CD4-positive, alpha-beta memory T cell (primary cell): ENCODE measurements at regions not wholly inside any gene's neighbourhood (a gene's known extent, or its start where the extent isn't known, plus 50 kb on each side); places are given as distances from the start of the nearest gene placed in this dataset.
A peak's percentile ranks its signal among the peaks of the same experiment; 100 is the strongest.

Source experiments
- CTCF ChIA-PET: fragments of 350-600 bp; sonication (Branson Sonifier 250); formaldehyde crosslinking; loops from one replicate; lab custom pipeline; 2021; ENCODE audit warnings: inconsistent platforms; ENCODE audit not compliant: partially characterized antibody; lab: Charles Lee
- POLR2A ChIA-PET: fragments of 350-600 bp; sonication (Branson Sonifier 250); formaldehyde crosslinking; loops from one replicate; lab custom pipeline; 2021; ENCODE audit not compliant: partially characterized antibody; lab: Charles Lee
- DNase-seq, 5 donors: peaks; one replicate each; pipeline versions ENCODE4 v3.0.0 to v3.0.0-alpha.2; 2020 to 2022; ENCODE audit warnings: mixed read lengths in 1 of 5
- H3K27ac ChIP-seq: one replicate; pipeline ENCODE4 v1.7.0; 2013; ENCODE audit warnings: low read depth, low read length
- H3K27me3 ChIP-seq: 2 replicates; pipeline ENCODE4 v1.7.0; 2013; ENCODE audit warnings: mild to moderate bottlenecking, low read length, moderate library complexity; ENCODE audit not compliant: insufficient read depth
- H3K36me3 ChIP-seq: 2 replicates; pipeline ENCODE4 v1.7.0; 2013; ENCODE audit warnings: mild to moderate bottlenecking, low read length, moderate library complexity; ENCODE audit not compliant: insufficient read depth
- H3K4me1 ChIP-seq: 2 replicates; pipeline ENCODE4 v1.7.0; 2013; ENCODE audit warnings: mild to moderate bottlenecking, low read length, moderate library complexity; ENCODE audit not compliant: insufficient read depth
- H3K4me3 ChIP-seq, 2 donors: one replicate each; pipeline ENCODE4 v1.7.0; 2013; ENCODE audit warnings: low read length in 2 of 2, mild to moderate bottlenecking in 1 of 2
- H3K9me3 ChIP-seq, 2 donors: one replicate each; pipeline ENCODE4 v1.7.0; 2013; ENCODE audit warnings: low read length in 2 of 2, control low read depth in 1 of 2; ENCODE audit not compliant: control insufficient read depth in 1 of 2
- H3K27ac Mint-ChIP-seq, 7 donors: one replicate each; pipeline ENCODE4 v1.8.0; 2020 to 2021; ENCODE audit warnings: mixed read lengths in 7 of 7, mild to moderate bottlenecking in 6 of 7, inconsistent platforms in 3 of 7, moderate library complexity in 3 of 7
- H3K27me3 Mint-ChIP-seq, 2 donors: one replicate each; pipeline ENCODE4 v1.8.0; 2020 to 2021; ENCODE audit warnings: mixed read lengths in 2 of 2
- H3K36me3 Mint-ChIP-seq, 2 donors: one replicate each; pipeline ENCODE4 v1.8.0; 2020 to 2021; ENCODE audit warnings: mixed read lengths in 2 of 2, inconsistent platforms in 1 of 2, mild to moderate bottlenecking in 1 of 2
- H3K4me1 Mint-ChIP-seq, 4 donors: one replicate each; pipeline ENCODE4 v1.8.0; 2020 to 2021; ENCODE audit warnings: mixed read lengths in 4 of 4, mild to moderate bottlenecking in 1 of 4
- H3K4me3 Mint-ChIP-seq, 8 donors: one replicate each; pipeline ENCODE4 v1.8.0; 2020 to 2021; ENCODE audit warnings: mixed read lengths in 8 of 8, mild to moderate bottlenecking in 7 of 8, moderate library complexity in 6 of 8, inconsistent platforms in 3 of 8
- H3K9me3 Mint-ChIP-seq, 8 donors: one replicate each; pipeline ENCODE4 v1.8.0; 2020 to 2021; ENCODE audit warnings: mixed read lengths in 8 of 8, mild to moderate bottlenecking in 5 of 8, inconsistent platforms in 3 of 8, moderate library complexity in 1 of 8
- intact Hi-C: fragments of 100-400 bp; cut with micrococcal nuclease; formaldehyde crosslinking; loops from one replicate; pipeline ENCODE4 v1.15.1; 2023

DNA sequence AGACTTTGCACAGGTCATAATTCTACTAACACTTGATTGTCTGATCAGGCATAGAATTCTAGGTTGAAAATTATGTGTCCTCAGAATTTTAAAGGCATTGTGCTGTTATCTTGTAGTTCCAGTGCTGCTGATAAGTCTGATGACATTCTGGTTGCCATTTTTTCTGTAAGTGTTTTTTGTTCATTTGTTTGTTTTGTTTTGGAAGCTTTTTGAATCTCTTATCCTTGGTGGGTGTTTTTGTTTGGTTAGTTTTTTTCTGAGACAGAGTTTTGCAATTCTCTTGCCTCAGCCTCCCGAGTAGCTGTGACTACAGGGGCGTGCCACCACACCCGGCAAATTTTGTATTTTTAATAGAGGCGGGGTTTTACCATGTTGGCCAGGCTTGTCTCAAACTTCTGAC is 178.9 kb downstream of the CCDC71L start:
- intact Hi-C loops = no loop called here
- H3K9me3 ChIP-seq = no peaks in the 10 kb centered on the region
- Mint-ChIP-seq H3K36me3 (no peaks in the 10 kb centered on the region), H3K4me3 (no peak overlapping the region), H3K27ac (no peak overlapping the region), H3K4me1 (no peaks in the 10 kb centered on the region), H3K9me3 (no peaks in the 10 kb centered on the region), H3K27me3 (peaks cover under 1 to 6% of the 10 kb centered on the region in 2 donors)
- no peaks in the 10 kb centered on the region for H3K4me1 ChIP-seq
- no peak for DNase-seq
- no peaks in the 10 kb centered on the region for H3K36me3 ChIP-seq
- ChIA-PET POLR2A (no interaction called here), CTCF (no interaction called here)
- no peak overlapping the region for H3K27ac ChIP-seq
- H3K4me3 ChIP-seq = no peak overlapping the region
- no peaks in the 10 kb centered on the region for H3K27me3 ChIP-seq

DNA sequence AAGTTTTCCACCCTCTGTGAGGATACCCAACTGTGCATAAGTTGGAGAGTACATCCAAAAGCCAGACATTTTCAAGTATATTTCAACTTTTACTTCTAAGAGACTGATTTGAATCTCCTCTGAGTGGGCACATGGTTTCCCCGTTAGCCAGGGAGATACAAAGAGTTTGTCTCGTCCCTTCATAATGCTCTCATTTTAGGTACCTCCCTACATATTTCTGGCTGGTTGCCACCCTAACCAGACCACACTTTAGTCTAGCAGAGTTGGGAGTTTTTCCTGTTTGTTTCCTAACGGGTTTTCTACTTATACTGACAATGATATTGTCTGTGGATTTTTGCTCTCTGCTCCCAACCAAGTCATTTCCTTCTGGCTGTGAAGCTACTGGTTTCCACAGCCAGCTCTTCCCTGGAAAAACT is 180.3 kb downstream of the CCDC71L start:
- Mint-ChIP-seq H3K36me3 (no peaks in the 10 kb centered on the region), H3K4me3 (no peak overlapping the region), H3K4me1 (no peaks in the 10 kb centered on the region), H3K27me3 (peaks cover 2 to 4% of the 10 kb centered on the region in 2 donors), H3K9me3 (no peaks in the 10 kb centered on the region), H3K27ac (no peak overlapping the region)
- H3K27me3 ChIP-seq = no peaks in the 10 kb centered on the region
- H3K4me1 ChIP-seq = no peaks in the 10 kb centered on the region
- CTCF ChIA-PET = no interaction called here
- DNase-seq = no peak
- POLR2A ChIA-PET = no interaction called here
- no peak overlapping the region for H3K27ac ChIP-seq
- intact Hi-C loops = no loop called here
- H3K4me3 ChIP-seq = no peak overlapping the region
- no peaks in the 10 kb centered on the region for H3K36me3 ChIP-seq
- no peaks in the 10 kb centered on the region for H3K9me3 ChIP-seq

DNA sequence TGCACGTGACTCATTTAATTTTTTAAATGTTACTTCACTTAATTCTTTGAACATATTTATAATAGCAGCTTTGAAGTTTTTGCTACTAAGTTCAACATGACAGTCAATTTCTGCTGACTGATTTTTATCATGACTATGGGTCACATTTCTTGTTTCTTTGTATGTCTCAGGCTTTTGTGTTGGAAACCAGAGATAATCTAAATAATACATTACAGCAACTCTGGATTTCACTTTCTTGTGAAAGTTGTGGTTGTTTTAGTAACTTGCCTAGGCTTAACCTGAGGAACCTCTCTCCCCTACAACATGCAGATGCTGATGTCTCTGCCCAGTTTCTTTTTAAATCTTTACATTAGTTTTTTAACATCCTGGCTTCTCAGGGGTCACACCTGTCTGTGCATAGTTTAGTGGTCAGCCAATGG is 180.8 kb downstream of the CCDC71L start:
- POLR2A ChIA-PET = no interaction called here
- Mint-ChIP-seq H3K36me3 (no peaks in the 10 kb centered on the region), H3K27ac (no peak overlapping the region), H3K27me3 (peaks cover 2 to 6% of the 10 kb centered on the region in 2 donors), H3K9me3 (no peaks in the 10 kb centered on the region), H3K4me1 (no peaks in the 10 kb centered on the region), H3K4me3 (no peak overlapping the region)
- no peak for DNase-seq
- H3K4me1 ChIP-seq = no peaks in the 10 kb centered on the region
- no peaks in the 10 kb centered on the region for H3K36me3 ChIP-seq
- H3K27ac ChIP-seq = no peak overlapping the region
- no peaks in the 10 kb centered on the region for H3K9me3 ChIP-seq
- CTCF ChIA-PET = no interaction called here
- H3K4me3 ChIP-seq = no peak overlapping the region
- H3K27me3 ChIP-seq = no peaks in the 10 kb centered on the region
- intact Hi-C loops = no loop called here

DNA sequence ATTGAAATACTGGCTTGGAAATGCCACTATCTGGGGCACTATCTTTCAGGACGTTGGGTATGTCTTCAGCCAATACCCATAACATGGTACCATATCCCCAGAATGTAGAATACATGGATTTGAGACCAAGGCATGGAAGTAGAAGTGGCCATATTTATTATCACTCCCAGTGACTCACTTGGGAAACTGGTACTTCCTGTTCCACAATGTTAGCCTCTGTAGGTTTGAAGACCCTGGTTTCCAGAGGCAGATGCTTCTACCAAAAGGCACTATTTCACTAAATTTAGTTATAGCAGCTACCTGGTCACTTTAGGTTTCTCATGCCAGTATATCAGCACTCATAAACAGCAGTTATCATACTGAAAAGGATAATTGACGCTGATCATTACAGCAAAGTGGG is 184.2 kb downstream of the CCDC71L start:
- CTCF ChIA-PET = interaction anchor here (1.2 kb wide), 1 partner anchor 300 kb away, joined by 3 read pairs; no protein-coding TSS in a partner anchor
- H3K4me1 Mint-ChIP-seq = no peaks in the 10 kb centered on the region
- H3K27me3 Mint-ChIP-seq = peaks cover 5 to 6% of the 10 kb centered on the region in 2 donors

DNA sequence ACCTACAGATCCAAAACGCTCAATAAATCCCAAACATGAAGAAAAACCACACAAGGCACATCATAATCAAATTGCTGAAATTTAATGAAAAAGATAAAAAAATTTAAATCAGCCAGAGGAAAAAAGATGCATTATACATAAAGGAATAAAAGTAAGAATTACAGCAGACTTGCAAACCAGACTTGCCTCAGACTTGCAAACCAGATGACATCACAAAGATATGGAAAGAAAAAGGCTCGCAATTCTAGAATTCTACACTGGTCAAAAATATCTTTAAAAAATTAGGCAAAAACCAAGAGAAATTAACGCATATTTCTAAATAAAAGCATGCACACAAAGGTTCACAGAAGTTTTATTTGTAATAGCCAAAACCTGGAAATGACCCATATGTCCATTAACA is 188.0 kb upstream of the NAMPT start:
- H3K4me1 Mint-ChIP-seq = no peaks in the 10 kb centered on the region
- no peaks in the 10 kb centered on the region for H3K9me3 Mint-ChIP-seq

More for the DNA sequence above, 184.2 kb downstream of the CCDC71L start:
- Histone ChIP-seq H3K27ac (no peak overlapping the region), H3K4me3 (no peak overlapping the region), H3K9me3 (no peaks in the 10 kb centered on the region), H3K27me3 (no peaks in the 10 kb centered on the region), H3K36me3 (no peaks in the 10 kb centered on the region), H3K4me1 (no peaks in the 10 kb centered on the region)
- POLR2A ChIA-PET = no interaction called here
- no peak overlapping the region for H3K27ac Mint-ChIP-seq
- DNase-seq = no peak
- intact Hi-C loops = loop anchor here (10.0 kb wide), 1 partner anchor 78 kb away; no protein-coding TSS in a partner anchor
- no peak overlapping the region for H3K4me3 Mint-ChIP-seq
- no peaks in the 10 kb centered on the region for H3K9me3 Mint-ChIP-seq
- H3K36me3 Mint-ChIP-seq = no peaks in the 10 kb centered on the region

DNA sequence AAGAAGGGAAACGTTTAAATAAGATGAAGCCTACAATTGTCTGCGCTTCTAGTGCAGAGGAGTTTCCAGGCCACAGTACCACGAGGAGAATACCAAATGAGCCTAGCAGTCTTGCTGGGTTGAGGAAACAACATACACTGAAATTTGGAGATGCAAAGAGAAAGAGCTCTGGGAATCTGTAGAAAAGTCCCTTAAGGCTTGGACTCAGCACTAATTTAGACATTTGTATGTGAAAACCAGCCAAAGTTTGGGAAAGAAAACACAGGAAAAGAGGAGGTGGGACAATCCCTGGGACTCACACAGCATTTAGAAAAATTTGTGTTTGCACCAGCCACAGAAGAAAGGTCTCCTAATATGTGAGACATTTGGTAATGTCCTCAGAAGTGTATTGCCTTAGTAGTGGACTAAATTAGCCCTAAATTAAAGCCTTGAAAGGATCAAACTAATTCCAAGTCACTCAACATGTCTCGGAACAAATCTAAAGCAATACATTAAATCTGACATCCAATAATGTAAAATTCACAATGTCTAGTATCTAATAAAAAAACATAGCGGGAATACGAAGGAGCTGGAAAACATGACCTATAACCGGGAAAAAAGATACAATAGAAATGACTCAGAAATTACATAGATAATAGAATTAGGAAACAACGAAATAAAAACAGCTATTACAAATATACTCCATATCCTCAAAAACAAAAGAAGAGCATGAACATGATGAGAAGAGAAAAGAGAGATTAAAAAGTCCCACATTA is 187.1 kb upstream of the NAMPT start:
- DNase-seq = no peak
- no peak overlapping the region for H3K27ac ChIP-seq
- ChIA-PET POLR2A (no interaction called here), CTCF (no interaction called here)
- Mint-ChIP-seq H3K27ac (peak overlapping the region in 1 of 7 donors; percentile 26), H3K27me3 (peaks cover 8 to 11% of the 10 kb centered on the region in 2 donors), H3K9me3 (no peaks in the 10 kb centered on the region), H3K4me3 (no peak overlapping the region), H3K4me1 (no peaks in the 10 kb centered on the region), H3K36me3 (no peaks in the 10 kb centered on the region)
- H3K9me3 ChIP-seq = no peaks in the 10 kb centered on the region
- H3K4me1 ChIP-seq = no peaks in the 10 kb centered on the region
- no peaks in the 10 kb centered on the region for H3K27me3 ChIP-seq
- H3K4me3 ChIP-seq = no peak overlapping the region
- no peaks in the 10 kb centered on the region for H3K36me3 ChIP-seq
- intact Hi-C loops = loop anchor here (10.0 kb wide), 1 partner anchor 83 kb away; no protein-coding TSS in a partner anchor

More for the DNA sequence above, 188.0 kb upstream of the NAMPT start:
- POLR2A ChIA-PET = no interaction called here
- no peak overlapping the region for H3K4me3 ChIP-seq
- H3K27me3 Mint-ChIP-seq = peaks cover 9 to 11% of the 10 kb centered on the region in 2 donors
- CTCF ChIA-PET = no interaction called here
- intact Hi-C loops = loop anchor here (10.0 kb wide), 1 partner anchor 82 kb away; no protein-coding TSS in a partner anchor
- H3K36me3 ChIP-seq = no peaks in the 10 kb centered on the region
- H3K4me3 Mint-ChIP-seq = no peak overlapping the region
- no peak overlapping the region for H3K27ac Mint-ChIP-seq
- H3K9me3 ChIP-seq = no peaks in the 10 kb centered on the region
- H3K27me3 ChIP-seq = no peaks in the 10 kb centered on the region
- no peak for DNase-seq
- H3K27ac ChIP-seq = no peak overlapping the region
- no peaks in the 10 kb centered on the region for H3K36me3 Mint-ChIP-seq
- no peaks in the 10 kb centered on the region for H3K4me1 ChIP-seq

DNA sequence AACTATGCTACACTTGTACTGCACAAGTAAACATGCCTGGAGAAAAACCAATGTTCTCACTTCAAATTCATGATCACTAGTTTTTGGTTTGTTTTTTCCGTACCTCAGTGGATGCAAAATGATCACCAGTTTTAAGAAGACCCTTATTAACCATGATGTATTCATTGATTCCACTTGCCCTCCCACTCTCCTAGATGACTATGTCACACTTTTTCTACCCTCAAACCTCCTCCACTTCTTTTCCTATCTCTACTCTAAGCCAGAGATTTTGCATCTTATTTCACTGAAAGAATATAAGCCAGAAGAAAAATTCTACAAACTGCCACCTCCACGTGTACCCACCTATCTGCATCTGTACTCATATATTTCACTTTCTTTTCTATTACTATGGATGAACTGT is 186.2 kb upstream of the NAMPT start:
- no peaks in the 10 kb centered on the region for H3K4me1 ChIP-seq
- H3K9me3 ChIP-seq = no peaks in the 10 kb centered on the region
- no peak overlapping the region for H3K27ac ChIP-seq
- H3K9me3 Mint-ChIP-seq = no peaks in the 10 kb centered on the region
- H3K4me1 Mint-ChIP-seq = no peaks in the 10 kb centered on the region
- H3K4me3 Mint-ChIP-seq = no peak overlapping the region
- H3K27ac Mint-ChIP-seq = no peak overlapping the region
- no peaks in the 10 kb centered on the region for H3K27me3 ChIP-seq
- ChIA-PET POLR2A (no interaction called here), CTCF (no interaction called here)
- no peaks in the 10 kb centered on the region for H3K36me3 Mint-ChIP-seq
- no peaks in the 10 kb centered on the region for H3K36me3 ChIP-seq
- no peak for DNase-seq
- H3K4me3 ChIP-seq = no peak overlapping the region
- intact Hi-C loops = loop anchor here (10.0 kb wide), 1 partner anchor 84 kb away; no protein-coding TSS in a partner anchor
- H3K27me3 Mint-ChIP-seq = peaks cover 8 to 11% of the 10 kb centered on the region in 2 donors
